A172 (cell line): ENCODE measurements at regions not wholly inside any gene's neighbourhood (a gene's known extent, or its start where the extent isn't known, plus 50 kb on each side); places are given as distances from the start of the nearest gene placed in this dataset.
"Not testable (repeated sequence)": the region's sequence is repeated elsewhere in the genome, so short reads cannot be mapped to it uniquely, and the experiment has no call there.

Experiments used
- DNase-seq: peaks from one replicate; pipeline ENCODE4 v3.0.0-alpha.2; 2015; ENCODE audit warnings: low spot score

DNA sequence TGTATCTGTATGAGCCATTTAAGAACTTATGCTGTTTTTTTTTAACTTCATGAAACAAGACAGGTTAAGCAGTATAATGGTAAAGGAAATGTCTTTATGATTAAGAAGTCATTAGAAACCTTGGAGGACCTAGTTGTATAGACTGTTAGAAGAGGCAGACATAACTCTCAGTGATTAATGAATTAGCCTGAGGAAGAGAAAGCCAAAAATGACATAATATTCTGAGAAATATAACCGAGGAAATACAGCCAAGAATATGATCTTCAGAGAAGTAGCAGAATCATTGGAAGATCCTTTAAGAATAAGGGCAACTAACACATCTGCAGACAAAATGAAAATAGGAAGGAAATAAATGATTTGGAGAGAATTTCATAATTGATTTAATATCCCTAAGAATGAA lies 738.1 kb upstream of the NCAM2 start:
- no peak for DNase-seq

GRCh38 chr21:20261364-20261763 lies 736.8 kb upstream of the NCAM2 start:
- no peak for DNase-seq

GRCh38 chr21:20265707-20266440 lies 732.3 kb upstream of the NCAM2 start:
- DNase-seq = no peak

GRCh38 chr21:20266441-20266710 lies 731.8 kb upstream of the NCAM2 start:
- DNase-seq = no peak

GRCh38 chr21:20270365-20271055 lies 727.7 kb upstream of the NCAM2 start:
- DNase-seq = no peak

DNA sequence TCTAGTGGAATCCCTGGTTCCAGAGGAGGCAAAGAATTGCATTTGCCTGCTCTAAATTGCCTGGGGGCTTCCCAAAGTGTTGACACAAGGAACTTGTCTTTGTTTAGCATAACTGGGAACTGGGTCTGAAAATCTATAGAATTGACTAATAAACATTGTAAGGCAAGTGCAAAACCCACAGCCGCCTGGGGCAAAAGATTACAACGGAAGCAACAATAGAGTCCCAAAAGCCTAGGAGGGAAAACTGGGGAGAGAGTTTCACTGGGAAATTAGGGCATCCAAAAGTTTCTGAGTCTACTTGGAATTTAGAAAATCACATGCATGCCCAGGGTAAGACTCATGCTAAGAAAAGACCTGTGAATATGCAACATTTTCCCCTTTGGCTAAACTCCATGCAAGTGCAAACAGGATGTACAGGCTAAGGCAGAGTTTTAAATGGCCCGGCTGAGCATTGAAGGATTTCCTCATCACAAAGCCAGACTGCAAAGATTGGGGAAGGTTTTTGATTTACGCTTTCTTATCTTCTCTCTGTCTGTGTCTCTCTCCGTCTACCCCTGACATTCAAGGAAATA lies 725.3 kb upstream of the NCAM2 start:
- DNase-seq = no peak

- DNase-seq = no peak
Observed at GRCh38 chr21:20276377-20276776, 721.8 kb upstream of the NCAM2 start.

- no peak for DNase-seq
Observed at GRCh38 chr21:20276954-20277353, 721.3 kb upstream of the NCAM2 start.

- DNase-seq = no peak
Observed at GRCh38 chr21:20283836-20284235, 714.4 kb upstream of the NCAM2 start.

DNA sequence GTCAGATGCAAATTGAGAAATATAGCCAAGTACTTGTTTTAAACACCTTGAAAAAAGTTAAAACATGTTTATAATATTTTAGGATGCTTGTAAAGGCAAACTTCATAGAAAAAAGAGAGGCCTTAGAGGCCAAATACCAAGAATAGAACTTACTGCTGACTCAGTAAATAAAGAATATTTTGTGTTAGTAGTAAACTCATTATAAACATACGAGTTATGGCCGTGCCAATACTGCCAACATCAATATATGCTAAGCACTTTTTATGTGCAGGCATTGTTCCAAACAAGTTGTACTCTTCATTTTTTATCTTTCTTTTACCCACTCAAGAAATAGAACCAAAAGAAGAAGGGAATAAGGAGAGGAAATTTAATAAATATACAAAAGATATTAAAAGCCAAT lies 705.9 kb upstream of the NCAM2 start:
- no peak for DNase-seq

DNA sequence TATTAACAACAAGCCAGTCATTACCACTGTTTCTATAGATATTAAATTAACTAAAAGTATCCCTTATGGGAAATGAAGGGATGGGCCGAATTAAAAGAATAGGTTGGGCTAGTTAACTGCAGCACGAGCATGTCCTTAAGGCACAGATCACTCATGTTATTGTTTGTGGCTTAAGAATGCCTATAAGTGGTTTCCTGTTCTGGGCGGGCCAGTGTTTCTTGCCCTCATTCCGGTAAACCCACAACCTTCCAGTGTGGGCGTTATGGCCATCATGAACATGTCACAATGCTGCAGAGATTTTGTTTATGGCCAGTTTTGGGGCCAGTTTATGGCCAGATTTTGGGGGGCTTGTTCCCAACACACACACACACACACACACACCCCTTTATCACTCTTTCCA lies 705.4 kb upstream of the NCAM2 start:
- DNase-seq = not testable (repeated sequence)

GRCh38 chr21:20301395-20301794 lies 696.8 kb upstream of the NCAM2 start:
- no peak for DNase-seq

DNA sequence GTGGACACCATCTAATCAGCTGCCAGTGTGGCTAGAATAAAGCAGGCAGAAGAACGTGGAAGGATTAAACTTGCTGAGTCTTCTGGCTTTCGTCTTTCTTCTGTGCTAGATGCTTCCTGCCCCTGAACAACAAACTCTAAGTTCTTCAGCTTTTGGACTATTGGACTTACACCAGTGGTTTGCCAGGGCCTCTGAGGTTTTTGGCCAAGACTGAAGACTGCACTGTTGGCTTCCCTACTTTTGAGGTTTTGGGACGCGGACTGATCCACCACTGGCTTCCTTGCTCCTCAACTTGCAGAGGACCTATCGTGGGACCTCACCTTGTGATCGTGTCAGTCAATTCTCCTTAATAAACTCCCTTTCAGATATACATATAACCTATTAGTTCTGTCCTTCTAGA lies 696.1 kb upstream of the NCAM2 start:
- no peak for DNase-seq

- no peak for DNase-seq
Observed at GRCh38 chr21:20306836-20307235, 691.4 kb upstream of the NCAM2 start.

GRCh38 chr21:20308586-20309315 lies 689.5 kb upstream of the NCAM2 start:
- DNase-seq = no peak

DNA sequence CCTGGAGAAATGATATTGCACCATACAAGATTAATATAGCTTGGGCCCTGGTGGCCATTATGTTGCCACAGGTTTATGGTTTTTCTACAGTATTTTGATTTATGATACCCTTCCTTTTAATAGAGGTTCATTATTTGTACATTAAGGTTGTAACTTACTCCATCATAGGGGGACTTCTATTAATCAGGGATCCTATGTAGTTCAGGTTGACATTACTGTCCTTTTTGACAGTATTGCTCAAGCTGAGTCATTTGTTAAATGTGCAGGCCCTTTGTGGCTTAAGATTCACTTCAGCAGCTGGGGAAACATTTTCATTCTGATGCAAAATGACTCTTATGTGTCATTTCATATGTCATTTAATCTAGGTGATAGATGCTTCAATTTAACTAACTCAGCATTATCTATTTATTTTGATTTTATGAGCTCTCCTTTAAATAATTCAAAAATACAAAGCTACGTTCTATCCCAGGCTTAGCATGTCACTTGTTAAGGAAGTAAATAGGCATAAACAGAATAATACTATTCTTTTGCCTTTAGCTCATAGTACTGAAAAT lies 686.9 kb upstream of the NCAM2 start:
- no peak for DNase-seq

DNA sequence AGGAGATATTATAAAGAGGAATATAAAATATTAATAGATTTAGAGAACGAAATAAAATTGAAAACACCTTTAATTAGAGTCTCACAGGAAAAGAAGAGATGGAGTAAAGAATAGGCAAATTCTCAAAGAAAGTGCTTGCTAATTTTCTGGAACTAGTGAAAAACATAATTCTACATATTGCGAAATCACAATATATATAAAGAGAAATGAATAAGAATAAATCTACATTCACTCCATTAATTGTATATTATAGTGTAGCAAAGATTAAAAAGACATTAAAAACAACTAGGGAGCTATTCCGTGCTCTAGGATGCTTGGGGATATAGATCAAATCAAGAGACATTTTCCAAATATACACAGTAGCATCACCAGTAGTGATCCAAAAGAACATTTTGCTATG lies 685.2 kb upstream of the NCAM2 start:
- no peak for DNase-seq

GRCh38 chr21:20315042-20315441 lies 683.2 kb upstream of the NCAM2 start:
- DNase-seq = no peak

- no peak for DNase-seq
Observed at GRCh38 chr21:20329636-20330035, 668.6 kb upstream of the NCAM2 start.

GRCh38 chr21:20330652-20331051 lies 667.6 kb upstream of the NCAM2 start:
- no peak for DNase-seq

DNA sequence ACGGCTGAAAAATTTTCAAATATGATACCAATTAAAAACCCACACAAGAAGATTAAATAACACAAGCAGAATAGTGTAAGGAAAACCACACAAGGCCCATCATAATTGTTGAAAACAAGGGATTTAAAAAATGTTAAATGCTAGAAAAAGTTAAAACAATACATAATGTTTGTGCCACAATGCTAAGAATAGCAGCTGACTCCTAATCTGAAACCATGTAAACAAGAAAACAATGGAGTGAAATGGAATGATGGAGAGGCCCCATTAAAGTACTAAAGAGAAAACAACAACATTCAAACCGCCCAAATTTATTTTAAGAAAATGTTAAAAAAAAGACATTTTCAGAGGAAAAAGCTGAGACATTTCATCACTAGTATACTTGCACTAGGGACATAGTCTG lies 663.6 kb upstream of the NCAM2 start:
- no peak for DNase-seq

DNA sequence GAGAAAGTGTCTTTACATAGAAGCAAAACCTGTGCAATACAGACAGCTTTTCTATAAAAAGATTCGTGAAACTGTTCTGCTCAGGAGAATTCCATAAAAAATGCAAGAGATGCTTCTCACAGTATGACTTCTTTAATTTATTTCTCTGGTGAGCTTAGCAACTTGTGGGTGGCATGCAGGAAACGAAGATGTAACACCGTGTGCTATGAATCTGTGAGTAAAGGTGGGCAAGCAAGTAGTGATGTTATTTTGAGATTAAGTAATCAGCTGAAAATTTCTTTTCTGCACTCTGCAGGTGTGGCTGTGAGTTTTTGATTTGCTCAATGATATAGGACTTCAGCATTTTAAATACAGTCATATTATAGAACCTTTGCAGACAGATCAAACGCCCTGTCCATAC lies 656.8 kb upstream of the NCAM2 start:
- no peak for DNase-seq

DNA sequence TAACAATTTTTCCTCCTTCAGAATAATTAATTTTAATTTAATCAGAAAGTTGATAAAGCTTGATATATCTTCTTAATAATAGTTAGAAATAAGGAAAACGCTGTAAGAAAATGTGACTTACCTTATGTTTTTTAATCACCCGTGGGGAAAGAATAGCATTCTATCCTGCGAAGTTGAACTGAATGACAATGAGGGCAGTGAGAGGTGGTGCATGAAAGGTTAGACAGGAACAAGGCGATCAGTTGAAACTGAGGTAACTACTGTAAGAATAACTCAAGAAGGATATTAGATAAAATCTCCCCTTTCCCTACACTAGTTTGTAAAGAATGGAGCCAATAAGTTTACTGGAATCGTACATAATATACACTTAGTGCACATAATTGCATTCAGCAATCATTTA lies 655.0 kb upstream of the NCAM2 start:
- no peak for DNase-seq
